Naive thymus-derived CD4-positive, alpha-beta T cell (primary cell): ENCODE measurements at regions not wholly inside any gene's neighbourhood (a gene's known extent, or its start where the extent isn't known, plus 50 kb on each side); places are given as distances from the start of the nearest gene placed in this dataset.

Source experiments
- ATAC-seq: fragments of 150-1000 bp; cut with Tn5 transposase; 2 replicates; pipeline ENCODE4 v1.10.0; 2021; ENCODE audit warnings: mild to moderate bottlenecking, moderate library complexity
- CTCF ChIA-PET: fragments of 350-600 bp; sonication (Branson Sonifier 250); formaldehyde crosslinking; loops from one replicate; lab custom pipeline; 2021; ENCODE audit warnings: antibody characterized with exemption; lab: Charles Lee
- POLR2A ChIA-PET: fragments of 350-600 bp; sonication (Branson Sonifier 250); formaldehyde crosslinking; loops from one replicate; lab custom pipeline; 2021; ENCODE audit warnings: antibody characterized with exemption, inconsistent platforms; lab: Charles Lee
- DNase-seq, 9 donors: peaks; one replicate each; pipeline versions ENCODE4 v3.0.0 to v3.0.0-alpha.2; 2020 to 2022; ENCODE audit warnings: mixed read lengths in 1 of 9
- H3K27ac ChIP-seq: one replicate; pipeline ENCODE4 v1.7.0; 2013; ENCODE audit warnings: mild to moderate bottlenecking, low read depth, low read length, moderate library complexity
- H3K27me3 ChIP-seq, 2 donors: one replicate each; pipeline ENCODE4 v1.7.0; 2013; ENCODE audit warnings: low read length in 2 of 2, mild to moderate bottlenecking in 2 of 2, moderate library complexity in 2 of 2; ENCODE audit not compliant: control insufficient read depth in 2 of 2, insufficient read depth in 2 of 2
- H3K36me3 ChIP-seq, 3 experiments: 1 replicate in 2 of 3; 2 replicates in 1 of 3; pipeline ENCODE4 v1.7.0; 2013; ENCODE audit warnings: low read length in 3 of 3, mild to moderate bottlenecking in 3 of 3, moderate library complexity in 1 of 3; ENCODE audit not compliant: insufficient read depth in 3 of 3, control insufficient read depth in 2 of 3
- H3K4me1 ChIP-seq, 2 donors: one replicate each; pipeline ENCODE4 v1.7.0; 2013; ENCODE audit warnings: low read length in 2 of 2, mild to moderate bottlenecking in 2 of 2, moderate library complexity in 1 of 2; ENCODE audit not compliant: control insufficient read depth in 2 of 2, insufficient read depth in 2 of 2
- H3K4me3 ChIP-seq: 2 replicates; pipeline ENCODE4 v1.7.0; 2013; ENCODE audit warnings: mild to moderate bottlenecking, low read length
- H3K9me3 ChIP-seq, 3 experiments: 1 replicate in 2 of 3; 2 replicates in 1 of 3; pipeline ENCODE4 v1.7.0; 2013; ENCODE audit warnings: low read length in 3 of 3; ENCODE audit not compliant: control insufficient read depth in 2 of 3
- H3K27ac Mint-ChIP-seq, 9 donors: one replicate each; pipeline ENCODE4 v1.8.0; 2020 to 2022; ENCODE audit warnings: mixed read lengths in 9 of 9, mild to moderate bottlenecking in 8 of 9, moderate library complexity in 5 of 9, inconsistent platforms in 2 of 9
- H3K27me3 Mint-ChIP-seq, 5 donors: one replicate each; pipeline ENCODE4 v1.8.0; 2021 to 2022; ENCODE audit warnings: mixed read lengths in 5 of 5, mild to moderate bottlenecking in 1 of 5
- H3K36me3 Mint-ChIP-seq, 5 donors: one replicate each; pipeline ENCODE4 v1.8.0; 2020 to 2022; ENCODE audit warnings: mixed read lengths in 5 of 5, mild to moderate bottlenecking in 3 of 5, inconsistent platforms in 1 of 5
- H3K4me1 Mint-ChIP-seq, 7 donors: one replicate each; pipeline ENCODE4 v1.8.0; 2020 to 2022; ENCODE audit warnings: mixed read lengths in 7 of 7, mild to moderate bottlenecking in 3 of 7, inconsistent platforms in 1 of 7
- H3K4me3 Mint-ChIP-seq, 10 donors: one replicate each; pipeline ENCODE4 v1.8.0; 2020 to 2022; ENCODE audit warnings: mild to moderate bottlenecking in 10 of 10, mixed read lengths in 10 of 10, moderate library complexity in 6 of 10, inconsistent platforms in 2 of 10
- H3K9me3 Mint-ChIP-seq, 11 donors: one replicate each; pipeline ENCODE4 v1.8.0; 2020 to 2022; ENCODE audit warnings: mixed read lengths in 11 of 11, mild to moderate bottlenecking in 4 of 11, inconsistent platforms in 1 of 11, moderate library complexity in 1 of 11
- intact Hi-C, 2 donors: fragments of 100-400 bp; cut with micrococcal nuclease; formaldehyde crosslinking; loops; one replicate each; pipeline ENCODE4 v1.15.1; 2023

DNA sequence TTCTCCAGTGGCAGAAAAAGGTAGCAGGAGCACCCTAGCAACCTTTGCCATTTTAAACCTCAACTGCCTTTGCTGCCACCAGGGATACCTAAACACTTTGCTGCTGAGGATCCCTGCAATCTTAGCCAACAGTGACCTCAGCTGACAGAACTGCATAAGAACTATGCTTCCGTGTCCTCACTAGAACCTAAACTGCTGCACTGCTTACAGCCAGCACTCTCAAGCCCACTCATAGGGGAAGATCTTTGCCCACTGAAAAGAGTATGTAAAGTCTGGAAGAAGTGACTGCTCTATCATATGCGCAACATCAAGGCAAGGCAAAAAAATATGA lies 270.0 kb upstream of the PCDH20 start:
- H3K9me3 ChIP-seq, result no peaks in the 10 kb centered on the region
- no peak overlapping the region for H3K27ac ChIP-seq
- no peak overlapping the region for H3K4me3 Mint-ChIP-seq
- H3K4me1 ChIP-seq, result no peaks in the 10 kb centered on the region
- H3K36me3 Mint-ChIP-seq, result no peaks in the 10 kb centered on the region
- no peaks in the 10 kb centered on the region for H3K36me3 ChIP-seq
- intact Hi-C loops, result no loop called here
- ATAC-seq (no peak), DNase-seq (no peak)
- peaks cover 3 to 37% (median 15%) of the 10 kb centered on the region in 11 donors for H3K9me3 Mint-ChIP-seq
- ChIA-PET POLR2A (no interaction called here), CTCF (no interaction called here)
- no peak overlapping the region for H3K27ac Mint-ChIP-seq
- H3K27me3 Mint-ChIP-seq, result no peaks in the 10 kb centered on the region
- H3K27me3 ChIP-seq, result no peaks in the 10 kb centered on the region
- H3K4me1 Mint-ChIP-seq, result no peaks in the 10 kb centered on the region
- H3K4me3 ChIP-seq, result no peak overlapping the region

GRCh38 chr13:61684976-61685681 lies 269.5 kb upstream of the PCDH20 start:
- POLR2A ChIA-PET, result no interaction called here

DNA sequence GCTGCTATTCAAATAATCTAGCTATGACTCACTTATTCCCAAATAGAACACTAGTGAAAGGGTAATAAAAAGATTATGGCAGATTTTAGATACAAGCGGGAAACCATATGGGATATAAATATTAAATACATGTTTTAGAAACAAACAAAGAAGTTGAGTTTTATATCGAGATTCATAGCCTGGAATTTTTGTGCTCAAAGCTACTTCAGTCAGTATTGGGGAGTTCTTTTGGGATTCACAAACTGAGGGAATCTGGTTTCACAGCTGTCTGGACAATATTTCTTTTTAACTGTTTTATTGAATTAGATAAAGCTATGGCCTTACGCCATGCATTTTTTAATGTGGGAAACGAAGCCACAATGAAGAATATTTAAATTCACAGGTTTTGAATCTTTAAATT lies 257.1 kb upstream of the PCDH20 start:
- Histone ChIP-seq H3K4me1 (no peaks in the 10 kb centered on the region), H3K27me3 (no peaks in the 10 kb centered on the region), H3K4me3 (no peak overlapping the region), H3K27ac (no peak overlapping the region), H3K9me3 (no peaks in the 10 kb centered on the region), H3K36me3 (no peaks in the 10 kb centered on the region)
- Mint-ChIP-seq H3K27me3 (no peaks in the 10 kb centered on the region), H3K4me1 (no peaks in the 10 kb centered on the region), H3K9me3 (peaks cover 0 to 10% (median 0%) of the 10 kb centered on the region in 11 donors), H3K27ac (no peak overlapping the region), H3K36me3 (no peaks in the 10 kb centered on the region), H3K4me3 (no peak overlapping the region)
- DNase-seq (no peak), ATAC-seq (no peak)
- CTCF ChIA-PET, result no interaction called here
- intact Hi-C loops, result no loop called here
- POLR2A ChIA-PET, result no interaction called here

More at GRCh38 chr13:61684976-61685681, 269.5 kb upstream of the PCDH20 start:
- DNase-seq (no peak), ATAC-seq (no peak)
- no peaks in the 10 kb centered on the region for H3K4me1 Mint-ChIP-seq
- Histone ChIP-seq H3K27me3 (no peaks in the 10 kb centered on the region), H3K4me3 (no peak overlapping the region), H3K4me1 (no peaks in the 10 kb centered on the region), H3K27ac (no peak overlapping the region), H3K9me3 (no peaks in the 10 kb centered on the region), H3K36me3 (no peaks in the 10 kb centered on the region)
- peaks cover 3 to 37% (median 15%) of the 10 kb centered on the region in 11 donors for H3K9me3 Mint-ChIP-seq
- H3K36me3 Mint-ChIP-seq, result no peaks in the 10 kb centered on the region
- no peaks in the 10 kb centered on the region for H3K27me3 Mint-ChIP-seq
- no peak overlapping the region for H3K27ac Mint-ChIP-seq
- no peak overlapping the region for H3K4me3 Mint-ChIP-seq
- intact Hi-C loops, result no loop called here
- CTCF ChIA-PET, result no interaction called here

DNA sequence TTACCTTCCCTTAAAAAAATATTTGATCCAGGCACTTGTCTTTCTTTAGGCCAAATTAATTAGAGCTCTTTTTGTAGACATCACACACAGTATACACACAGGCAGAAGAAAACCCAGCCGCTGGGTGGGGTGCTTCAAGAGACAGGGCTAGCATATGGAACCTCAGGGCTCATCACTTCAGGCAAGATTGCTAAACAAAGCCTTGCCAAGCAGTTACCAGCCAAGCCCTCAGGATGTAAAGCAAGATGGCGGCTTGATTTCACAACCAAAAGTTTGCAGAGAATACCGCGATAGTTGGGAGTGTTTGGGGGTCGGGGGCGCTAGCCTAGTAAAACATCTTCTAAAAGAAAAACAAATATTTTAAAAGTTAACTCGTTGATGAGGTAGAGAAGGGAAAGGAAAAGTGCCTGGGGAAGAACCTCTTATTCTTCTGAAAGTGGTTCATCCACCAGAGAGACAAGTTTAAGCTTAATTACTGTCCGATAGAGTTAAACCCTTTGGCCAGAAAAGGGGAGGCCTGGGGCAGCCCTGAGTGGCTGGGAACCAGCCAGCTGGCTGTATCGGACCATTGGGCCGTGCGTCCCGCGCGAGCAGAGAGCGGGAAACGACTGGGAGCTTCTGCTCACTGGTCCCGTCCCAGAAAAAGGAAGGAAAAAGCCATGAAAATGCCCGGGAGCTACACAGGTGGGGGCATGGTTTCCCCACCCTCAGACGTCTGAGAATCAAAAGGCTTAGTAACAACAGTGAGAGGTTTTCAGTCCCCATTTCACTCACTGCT lies 254.9 kb upstream of the PCDH20 start:
- POLR2A ChIA-PET, result no interaction called here
- CTCF ChIA-PET, result no interaction called here
- no peaks in the 10 kb centered on the region for H3K9me3 ChIP-seq
- DNase-seq (no peak), ATAC-seq (no peak)
- no peaks in the 10 kb centered on the region for H3K4me1 ChIP-seq
- H3K4me3 ChIP-seq, result no peak overlapping the region
- H3K27me3 ChIP-seq, result no peaks in the 10 kb centered on the region
- Mint-ChIP-seq H3K9me3 (peaks cover 0 to 11% (median 2%) of the 10 kb centered on the region in 11 donors), H3K27ac (no peak overlapping the region), H3K4me1 (no peaks in the 10 kb centered on the region), H3K27me3 (no peaks in the 10 kb centered on the region), H3K4me3 (no peak overlapping the region), H3K36me3 (no peaks in the 10 kb centered on the region)
- H3K36me3 ChIP-seq, result no peaks in the 10 kb centered on the region
- no peak overlapping the region for H3K27ac ChIP-seq
- intact Hi-C loops, result no loop called here

GRCh38 chr13:61664801-61665705 lies 249.4 kb upstream of the PCDH20 start:
- CTCF ChIA-PET, result no interaction called here

GRCh38 chr13:61654481-61654880 lies 238.8 kb upstream of the PCDH20 start:
- H3K27me3 Mint-ChIP-seq, result no peaks in the 10 kb centered on the region
- Histone ChIP-seq H3K36me3 (no peaks in the 10 kb centered on the region), H3K27me3 (no peaks in the 10 kb centered on the region), H3K4me1 (no peaks in the 10 kb centered on the region), H3K27ac (no peak overlapping the region), H3K4me3 (no peak overlapping the region), H3K9me3 (no peaks in the 10 kb centered on the region)
- no peak overlapping the region for H3K4me3 Mint-ChIP-seq
- POLR2A ChIA-PET, result no interaction called here
- intact Hi-C loops, result no loop called here
- ATAC-seq (no peak), DNase-seq (no peak)
- H3K9me3 Mint-ChIP-seq, result peaks cover 3 to 30% (median 7%) of the 10 kb centered on the region in 11 donors
- H3K27ac Mint-ChIP-seq, result no peak overlapping the region
- H3K4me1 Mint-ChIP-seq, result no peaks in the 10 kb centered on the region
- CTCF ChIA-PET, result no interaction called here
- H3K36me3 Mint-ChIP-seq, result no peaks in the 10 kb centered on the region

More at GRCh38 chr13:61664801-61665705, 249.4 kb upstream of the PCDH20 start:
- Histone ChIP-seq H3K9me3 (no peaks in the 10 kb centered on the region), H3K36me3 (no peaks in the 10 kb centered on the region), H3K4me3 (no peak overlapping the region), H3K27ac (no peak overlapping the region), H3K27me3 (no peaks in the 10 kb centered on the region), H3K4me1 (no peaks in the 10 kb centered on the region)
- no peaks in the 10 kb centered on the region for H3K4me1 Mint-ChIP-seq
- POLR2A ChIA-PET, result no interaction called here
- no peaks in the 10 kb centered on the region for H3K27me3 Mint-ChIP-seq
- H3K4me3 Mint-ChIP-seq, result no peak overlapping the region
- no peak for ATAC-seq
- H3K27ac Mint-ChIP-seq, result no peak overlapping the region
- H3K36me3 Mint-ChIP-seq, result no peaks in the 10 kb centered on the region
- intact Hi-C loops, result no loop called here
- peaks cover 0 to 17% (median 8%) of the 10 kb centered on the region in 11 donors for H3K9me3 Mint-ChIP-seq
- DNase-seq, result no peak
